Ovary (tissue), 7 donors: ENCODE measurements at regions not wholly inside any gene's neighbourhood (a gene's known extent, or its start where the extent isn't known, plus 50 kb on each side); places are given as distances from the start of the nearest gene placed in this dataset.

ENCODE experiments used
- DNase-seq, 5 donors: peaks; one replicate each; pipeline ENCODE4 v3.0.0-alpha.2; 2019 to 2020
- H3K27ac ChIP-seq, 2 donors: fragments of 200-600 bp; one replicate each; pipeline versions ENCODE4 v1.5.1 to v1.8.0; 2019 to 2022
- H3K27me3 ChIP-seq: fragments of 200-600 bp; one replicate; pipeline ENCODE4 v1.8.0; 2022
- H3K36me3 ChIP-seq: fragments of 200-600 bp; sonication (generic); one replicate; pipeline ENCODE4 v1.5.1; 2019
- H3K4me1 ChIP-seq: one replicate; pipeline ENCODE4 v1.8.1; 2013; ENCODE audit warnings: mild to moderate bottlenecking, moderate library complexity; ENCODE audit not compliant: insufficient read depth
- H3K4me3 ChIP-seq: fragments of 200-600 bp; sonication (generic); one replicate; pipeline ENCODE4 v1.5.1; 2017
- H3K9me3 ChIP-seq, 2 donors: fragments of 200-600 bp in 1 of 2; sonication (generic) in 1 of 2; one replicate each; pipeline versions ENCODE4 v1.5.1 to v1.8.1; 2013 to 2019; ENCODE audit warnings: mild to moderate bottlenecking in 1 of 2, moderate library complexity in 1 of 2
- CTCF ChIP-seq, 3 donors: fragments of 450-650 bp in 2 of 3; fragments of 200-600 bp in 1 of 3; IDR thresholded peaks; one replicate each; pipeline versions ENCODE4 v1.5.1 to v1.8.0; 2016 to 2022; ENCODE audit warnings: antibody characterized with exemption in 3 of 3, mild to moderate bottlenecking in 1 of 3
- EP300 ChIP-seq: sonication (generic); formaldehyde crosslinking; IDR thresholded peaks from one replicate; pipeline ENCODE4 v1.6.1; 2017; ENCODE audit warnings: antibody characterized with exemption
- POLR2A ChIP-seq: fragments of 450-650 bp; IDR thresholded peaks from one replicate; pipeline ENCODE4 v1.6.1; 2017; ENCODE audit warnings: antibody characterized with exemption, mild to moderate bottlenecking, moderate library complexity
- WGBS, 3 donors: extraction: QIAGEN DNeasy Blood & Tissue Kit in 1 of 3; methylation state at CpG; one replicate each; pipeline versions ENCODE4 v1.1.5 to v1.1.7; 2013 to 2017; 5-methylcytosine and 5-hydroxymethylcytosine counted together
- intact Hi-C, 4 donors: fragments of 100-400 bp; cut with DNase I; formaldehyde crosslinking; loops; one replicate each; pipeline versions ENCODE4 v1.11.0 to v1.15.1; 2022 to 2023
- donor health status: DM: no; HTN: no; CAD: no; lungs with moderate emphysema.
- donor health status: DM: no; HTN: no; CAD: no.
- donor health status: Bipolar disorder and iron deficiency.
- donor health status: DM: no; HTN: no; CAD: no.
- donor health status: DM: yes; HTN: yes; CAD: no.

- H3K27ac ChIP-seq = no peak overlapping the region
- no peaks in the 10 kb centered on the region for H3K4me1 ChIP-seq
- no peak overlapping the region for H3K4me3 ChIP-seq
- DNase-seq = no peak
- no peaks in the 10 kb centered on the region for H3K36me3 ChIP-seq
- WGBS, 3 donors = 81 to 89% (median 84%) methylated on average over 4 of the region's 4 CpGs
- no peak for TF ChIP-seq EP300
- no peak for TF ChIP-seq POLR2A
- no peak for TF ChIP-seq CTCF (IDR thresholded peaks at IDR 0.05)
- intact Hi-C loops = no loop called here
- H3K27me3 ChIP-seq = no peaks in the 10 kb centered on the region
- no peaks in the 10 kb centered on the region for H3K9me3 ChIP-seq
These were observed 184.8 kb downstream of the EVX1 start for GRCh38 chr7:27427416-27427815.

- TF ChIP-seq CTCF (IDR thresholded peaks at IDR 0.05) = no peak
- no peak for TF ChIP-seq POLR2A
- no peak for TF ChIP-seq EP300
- no peak overlapping the region for H3K4me3 ChIP-seq
- no peaks in the 10 kb centered on the region for H3K27me3 ChIP-seq
- H3K4me1 ChIP-seq = no peaks in the 10 kb centered on the region
- no peak overlapping the region for H3K27ac ChIP-seq
- no peaks in the 10 kb centered on the region for H3K36me3 ChIP-seq
- no peak for DNase-seq
- no peaks in the 10 kb centered on the region for H3K9me3 ChIP-seq
- intact Hi-C loops = no loop called here
- WGBS, 3 donors = 56 to 80% (median 71%) methylated on average over 2 of the region's 2 CpGs
These were observed 187.5 kb downstream of the EVX1 start for GRCh38 chr7:27430105-27430504.

- H3K4me3 ChIP-seq = no peak overlapping the region
- DNase-seq = no peak
- TF ChIP-seq CTCF (IDR thresholded peaks at IDR 0.05) (no peak), POLR2A (no peak), EP300 (no peak)
- intact Hi-C loops = no loop called here
- no peaks in the 10 kb centered on the region for H3K27me3 ChIP-seq
- no peaks in the 10 kb centered on the region for H3K36me3 ChIP-seq
- no peak overlapping the region for H3K27ac ChIP-seq
- no peaks in the 10 kb centered on the region for H3K4me1 ChIP-seq
- WGBS, 3 donors = 86 to 94% (median 93%) methylated on average over 3 of the region's 3 CpGs
- H3K9me3 ChIP-seq = no peaks in the 10 kb centered on the region
These were observed 188.9 kb downstream of the EVX1 start for GRCh38 chr7:27431465-27431864.

- Histone ChIP-seq H3K36me3 (no peaks in the 10 kb centered on the region), H3K4me3 (no peak overlapping the region), H3K27me3 (no peaks in the 10 kb centered on the region), H3K4me1 (no peaks in the 10 kb centered on the region), H3K27ac (no peak overlapping the region), H3K9me3 (no peaks in the 10 kb centered on the region)
- TF ChIP-seq CTCF (IDR thresholded peaks at IDR 0.05) (no peak), POLR2A (no peak), EP300 (no peak)
- WGBS, 3 donors = 73 to 85% (median 85%) methylated on average over 1 of the region's 1 CpG
- intact Hi-C loops = no loop called here
- no peak for DNase-seq
These were observed 191.0 kb downstream of the EVX1 start for GRCh38 chr7:27433581-27433980.
